GM12878 (cell line): ENCODE measurements at regions not wholly inside any gene's neighbourhood (a gene's known extent, or its start where the extent isn't known, plus 50 kb on each side); places are given as distances from the start of the nearest gene placed in this dataset.

Source experiments
- ATAC-seq: fragments of 200-7000 bp; cut with Tn5 transposase; 3 replicates; pipeline ENCODE4 v1.9.1; 2020; ENCODE audit warnings: mild to moderate bottlenecking, moderate library complexity
- BruUV-seq: library from RNA; stranded (reverse); fragments of 400-500 nt; replicated peaks from 2 replicates; lab custom pipeline; 2021; lab: Mats Ljungman, UMichigan
- CTCF ChIA-PET: fragments of 300-600 bp; sonication (Branson Sonifier 250); formaldehyde crosslinking; extraction: SDS; loops from one replicate; lab custom pipeline; 2021; ENCODE audit warnings: inconsistent platforms; lab: Yijun Ruan, JAX
- POLR2A ChIA-PET: fragments of 350-600 bp; formaldehyde crosslinking; extraction: SDS; loops from one replicate; lab custom pipeline; 2021; ENCODE audit warnings: inconsistent platforms; lab: Charles Lee
- RAD21 ChIA-PET: fragments of 300-600 bp; sonication (Branson Sonifier 250); formaldehyde crosslinking; loops from one replicate; lab custom pipeline; 2023; ENCODE audit warnings: antibody characterized with exemption; ENCODE audit not compliant: unreplicated experiment; lab: Charles Lee
- SMC1A ChIA-PET: fragments of 300-600 bp; sonication (Branson Sonifier 250); formaldehyde crosslinking; loops from one replicate; lab custom pipeline; 2023; ENCODE audit not compliant: unreplicated experiment, uncharacterized antibody; lab: Charles Lee
- DNase-seq: peaks from one replicate; pipeline ENCODE4 v3.0.0-alpha.2; 2011; ENCODE audit warnings: low read depth, low spot score
- FAIRE-seq: peaks from 3 replicates; lab custom pipeline; 2011; peaks lifted over from hg19 to GRCh38; lab: Jason Lieb, UNC
- H2AFZ ChIP-seq: 2 replicates; pipeline ENCODE4 v1.6.0; 2011; ENCODE audit warnings: low read depth, low read length, control low read depth; ENCODE audit not compliant: control insufficient read depth
- H3K27ac ChIP-seq: 2 replicates; pipeline ENCODE4 v1.5.1; 2011; ENCODE audit warnings: control low read depth; ENCODE audit not compliant: control insufficient read depth, insufficient read depth
- H3K27me3 ChIP-seq, 2 experiments: replicated peaks in 1 of 2; 2 replicates each; pipeline versions ENCODE4 v1.6.0 to v1.6.1; 2011; ENCODE audit warnings: low read length in 1 of 2; ENCODE audit not compliant: control insufficient read depth in 2 of 2, insufficient read depth in 2 of 2
- H3K36me3 ChIP-seq, 2 experiments: 2 replicates each; pipeline ENCODE4 v1.5.1; 2011; ENCODE audit warnings: low read length in 1 of 2; ENCODE audit not compliant: control insufficient read depth in 2 of 2, insufficient read depth in 2 of 2
- H3K4me1 ChIP-seq: 2 replicates; pipeline ENCODE4 v1.6.1; 2011; ENCODE audit warnings: mild to moderate bottlenecking, low read length, moderate library complexity, mixed read lengths; ENCODE audit not compliant: control insufficient read depth, insufficient read depth
- H3K4me2 ChIP-seq: 2 replicates; pipeline ENCODE4 v1.6.0; 2011; ENCODE audit warnings: control low read depth; ENCODE audit not compliant: control insufficient read depth, insufficient read depth
- H3K4me3 ChIP-seq: fragments of 200-600 bp; sonication (generic); 2 replicates; pipeline ENCODE4 v1.5.1; 2016
- H3K79me2 ChIP-seq: 2 replicates; pipeline ENCODE4 v1.6.0; 2011; ENCODE audit warnings: low read length; ENCODE audit not compliant: control insufficient read depth, insufficient read depth
- H3K9ac ChIP-seq: 2 replicates; pipeline ENCODE4 v1.8.0; 2011; ENCODE audit warnings: low read length, control low read depth, mixed read lengths; ENCODE audit not compliant: control insufficient read depth, insufficient read depth
- H3K9me3 ChIP-seq: replicated peaks from 3 replicates; pipeline ENCODE4 v1.5.1; 2011; ENCODE audit warnings: mild to moderate bottlenecking, low read length; ENCODE audit not compliant: control insufficient read depth, insufficient read depth
- H4K20me1 ChIP-seq: 2 replicates; pipeline ENCODE4 v1.6.0; 2011; ENCODE audit not compliant: control insufficient read depth, insufficient read depth
- JUNB ChIP-seq: IDR thresholded peaks from 2 replicates; pipeline ENCODE4 v1.6.1; 2016; ENCODE audit warnings: antibody characterized with exemption, mild to moderate bottlenecking
- MYB ChIP-seq: fragments of 150-350 bp; IDR thresholded peaks from 2 replicates; pipeline ENCODE4 v1.6.1; 2014; ENCODE audit warnings: mild to moderate bottlenecking, low read depth, low read length, borderline replicate concordance
- NFXL1 ChIP-seq: fragments of 450-650 bp; IDR thresholded peaks from 2 replicates; pipeline ENCODE4 v1.6.1; 2017; ENCODE audit warnings: antibody characterized with exemption, mild to moderate bottlenecking, borderline replicate concordance
- SIX5 ChIP-seq: IDR thresholded peaks from 2 replicates; pipeline ENCODE4 v1.6.1; 2011; ENCODE audit warnings: mild to moderate bottlenecking, low read depth, low read length, moderate library complexity; ENCODE audit not compliant: severe bottlenecking
- SMAD1 ChIP-seq: fragments of 450-650 bp; IDR thresholded peaks from 2 replicates; pipeline ENCODE4 v1.6.1; 2018; ENCODE audit warnings: mild to moderate bottlenecking, low read depth; ENCODE audit not compliant: partially characterized antibody
- SMARCA5 ChIP-seq: fragments of 450-650 bp; IDR thresholded peaks from 2 replicates; pipeline ENCODE4 v1.6.1; 2017; ENCODE audit warnings: mild to moderate bottlenecking
- STAT1 ChIP-seq: fragments of 450-650 bp; conservative IDR thresholded peaks from 2 replicates; pipeline ENCODE4 v1.6.1; 2014; ENCODE audit warnings: antibody characterized with exemption, mild to moderate bottlenecking
- YY1 ChIP-seq: IDR thresholded peaks from 2 replicates; pipeline ENCODE4 v1.6.1; 2011; ENCODE audit warnings: low read depth, mild to moderate bottlenecking, low read length
- WGBS: methylation state at CpG from one replicate; pipeline ENCODE4 v1.1.6; 2016; ENCODE audit warnings: low lambda C conversion rate; ENCODE audit not compliant: insufficient replicate concordance, insufficient coverage; ENCODE audit errors: missing lambda C conversion rate; 5-methylcytosine and 5-hydroxymethylcytosine counted together
- in situ Hi-C: fragments of 300-500 bp; cut with MboI; formaldehyde crosslinking; loops from 9 replicates; pipeline ENCODE4 v1.14.3; 2018; ENCODE audit warnings: mixed read lengths
- intact Hi-C: fragments of 100-400 bp; cut with micrococcal nuclease; formaldehyde crosslinking; loops from one replicate; pipeline ENCODE4 v1.14.2; 2022; ENCODE audit not compliant: unreplicated experiment
- TF ChIP-seq, protein P1 (sequence below): fragments of 450-650 bp; IDR thresholded peaks from 2 replicates; pipeline ENCODE4 v1.6.1; 2018; ENCODE audit warnings: borderline replicate concordance, mild to moderate bottlenecking; ENCODE audit not compliant: partially characterized antibody
- TF ChIP-seq, protein P2 (sequence below): IDR thresholded peaks from 2 replicates; pipeline ENCODE4 v1.6.1; 2012; ENCODE audit warnings: low read depth, low read length, improper control_type of control experiment
- TF ChIP-seq, protein P3 (sequence below): fragments of 450-650 bp; IDR thresholded peaks from 2 replicates; pipeline ENCODE4 v1.6.1; 2014; ENCODE audit warnings: mild to moderate bottlenecking

DNA sequence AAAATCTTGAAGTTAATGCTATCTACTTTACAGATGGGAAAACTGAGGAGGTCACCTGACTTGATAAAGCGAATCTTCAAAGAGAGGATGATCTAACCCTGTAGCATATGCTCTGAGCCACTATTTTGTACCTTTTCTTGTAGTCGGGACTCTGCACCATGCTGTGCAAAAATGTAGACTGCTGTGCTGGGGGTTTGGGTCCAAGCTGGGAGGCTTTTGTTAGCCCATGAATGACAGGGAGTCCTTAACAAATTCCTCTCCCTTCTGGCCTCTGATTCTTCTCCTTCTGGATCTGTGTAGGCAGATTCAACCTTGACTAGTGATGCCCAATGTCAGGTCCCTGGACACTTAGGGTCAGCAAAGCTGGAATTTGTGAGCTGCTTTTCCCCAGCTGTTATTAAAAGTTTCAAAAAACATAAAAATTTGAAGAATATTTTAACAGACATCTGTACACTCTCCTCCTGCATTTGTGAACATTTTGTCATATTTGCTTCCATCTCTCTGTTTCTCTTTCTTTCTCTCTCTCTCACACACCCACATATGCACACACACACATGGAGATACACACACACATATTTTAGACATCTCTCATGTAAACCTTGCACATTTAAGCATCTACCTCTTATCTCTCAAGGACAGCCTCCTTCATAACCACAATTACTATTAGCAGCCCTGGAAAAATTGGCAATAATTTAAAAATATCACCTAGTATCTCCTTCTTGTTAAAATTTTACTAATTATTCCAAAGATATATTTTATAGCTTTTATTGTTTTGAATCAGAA, 335.0 kb upstream of the TRIB2 start:
- WGBS: 73% methylated on average over 2 of the region's 2 CpGs
- H3K79me2 ChIP-seq: no peaks in the 10 kb centered on the region
- no peak overlapping the region for H3K4me2 ChIP-seq
- CTCF ChIA-PET: interaction anchor here (1.2 kb wide), 1 partner anchor 21 kb away, joined by 3 read pairs; no protein-coding TSS in a partner anchor
- DNase-seq: no peak
- FAIRE-seq: no peak
- in situ Hi-C loops: no loop called here
- no peaks in the 10 kb centered on the region for H3K9me3 ChIP-seq
- H3K4me3 ChIP-seq: no peak overlapping the region
- H3K9ac ChIP-seq: no peak overlapping the region
- H3K27me3 ChIP-seq: no peaks in the 10 kb centered on the region
- no peak for TF ChIP-seq SIX5
- no peak for TF ChIP-seq STAT1
- TF ChIP-seq, protein P1, sequence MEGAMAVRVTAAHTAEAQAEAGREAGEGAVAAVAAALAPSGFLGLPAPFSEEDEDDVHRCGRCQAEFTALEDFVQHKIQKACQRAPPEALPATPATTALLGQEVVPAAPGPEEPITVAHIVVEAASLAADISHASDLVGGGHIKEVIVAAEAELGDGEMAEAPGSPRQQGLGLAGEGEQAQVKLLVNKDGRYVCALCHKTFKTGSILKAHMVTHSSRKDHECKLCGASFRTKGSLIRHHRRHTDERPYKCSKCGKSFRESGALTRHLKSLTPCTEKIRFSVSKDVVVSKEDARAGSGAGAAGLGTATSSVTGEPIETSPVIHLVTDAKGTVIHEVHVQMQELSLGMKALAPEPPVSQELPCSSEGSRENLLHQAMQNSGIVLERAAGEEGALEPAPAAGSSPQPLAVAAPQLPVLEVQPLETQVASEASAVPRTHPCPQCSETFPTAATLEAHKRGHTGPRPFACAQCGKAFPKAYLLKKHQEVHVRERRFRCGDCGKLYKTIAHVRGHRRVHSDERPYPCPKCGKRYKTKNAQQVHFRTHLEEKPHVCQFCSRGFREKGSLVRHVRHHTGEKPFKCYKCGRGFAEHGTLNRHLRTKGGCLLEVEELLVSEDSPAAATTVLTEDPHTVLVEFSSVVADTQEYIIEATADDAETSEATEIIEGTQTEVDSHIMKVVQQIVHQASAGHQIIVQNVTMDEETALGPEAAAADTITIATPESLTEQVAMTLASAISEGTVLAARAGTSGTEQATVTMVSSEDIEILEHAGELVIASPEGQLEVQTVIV: no peak
- TF ChIP-seq MYB: no peak
- no peak for TF ChIP-seq SMAD1
- no peak for TF ChIP-seq NFXL1
- no peak for TF ChIP-seq YY1
- TF ChIP-seq SMARCA5: no peak
- no peak for TF ChIP-seq JUNB
- TF ChIP-seq, protein P2, sequence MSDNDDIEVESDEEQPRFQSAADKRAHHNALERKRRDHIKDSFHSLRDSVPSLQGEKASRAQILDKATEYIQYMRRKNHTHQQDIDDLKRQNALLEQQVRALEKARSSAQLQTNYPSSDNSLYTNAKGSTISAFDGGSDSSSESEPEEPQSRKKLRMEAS: no peak
- TF ChIP-seq, protein P3, sequence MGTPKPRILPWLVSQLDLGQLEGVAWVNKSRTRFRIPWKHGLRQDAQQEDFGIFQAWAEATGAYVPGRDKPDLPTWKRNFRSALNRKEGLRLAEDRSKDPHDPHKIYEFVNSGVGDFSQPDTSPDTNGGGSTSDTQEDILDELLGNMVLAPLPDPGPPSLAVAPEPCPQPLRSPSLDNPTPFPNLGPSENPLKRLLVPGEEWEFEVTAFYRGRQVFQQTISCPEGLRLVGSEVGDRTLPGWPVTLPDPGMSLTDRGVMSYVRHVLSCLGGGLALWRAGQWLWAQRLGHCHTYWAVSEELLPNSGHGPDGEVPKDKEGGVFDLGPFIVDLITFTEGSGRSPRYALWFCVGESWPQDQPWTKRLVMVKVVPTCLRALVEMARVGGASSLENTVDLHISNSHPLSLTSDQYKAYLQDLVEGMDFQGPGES: no peak
- H3K4me1 ChIP-seq: no peaks in the 10 kb centered on the region
- H3K36me3 ChIP-seq: no peaks in the 10 kb centered on the region
- POLR2A ChIA-PET: no interaction called here
- no peaks in the 10 kb centered on the region for H4K20me1 ChIP-seq
- H3K27ac ChIP-seq: no peak overlapping the region
- no peak for ATAC-seq
- RAD21 ChIA-PET: no interaction called here
- SMC1A ChIA-PET: interaction anchor here (0.8 to 0.9 kb wide), 2 partner anchors 9 to 122 kb away, joined by 3 to 4 read pairs; no protein-coding TSS in a partner anchor
- no TSS peak for BruUV-seq
- no peak overlapping the region for H2AFZ ChIP-seq
- intact Hi-C loops: no loop called here
